ENCODE measurements at regions not wholly inside any gene's neighbourhood (a gene's known extent, or its start where the extent isn't known, plus 50 kb on each side); places are given as distances from the start of the nearest gene placed in this dataset.
"Not testable (repeated sequence)": the region's sequence is repeated elsewhere in the genome, so short reads cannot be mapped to it uniquely, and the experiment has no call there.

DNA sequence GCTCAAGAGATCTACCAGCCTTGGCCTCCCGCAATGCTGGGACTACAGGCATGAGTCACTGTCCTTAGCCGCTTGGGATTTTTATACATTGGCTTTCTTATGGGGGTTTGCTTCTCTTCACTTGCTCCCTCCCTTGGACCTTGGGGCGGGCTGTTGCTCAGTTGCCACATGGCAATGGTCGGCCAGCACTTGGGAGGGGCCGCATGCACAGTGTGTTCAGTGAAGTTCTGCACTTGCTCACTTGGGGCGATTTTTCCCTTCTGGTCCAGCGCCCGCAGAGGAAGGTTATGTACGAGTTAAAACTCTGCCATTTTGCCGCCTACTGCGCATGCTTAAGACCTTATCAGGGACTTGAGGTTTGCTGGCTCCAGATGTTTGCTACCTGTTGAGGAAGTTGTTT is 1367.6 kb upstream of the CDH8 start:
- no peaks in the 10 kb centered on the region for H3K4me1 Mint-ChIP-seq
- DNase-seq (no peak), ATAC-seq (no peak)
- no peaks in the 10 kb centered on the region for H3K27me3 Mint-ChIP-seq
- no peak overlapping the region for H3K4me3 Mint-ChIP-seq
- H3K27ac Mint-ChIP-seq: no peak overlapping the region
- peaks cover 16 to 28% of the 10 kb centered on the region in 2 donors for H3K9me3 Mint-ChIP-seq

GRCh38 chr16:63388277-63388676 is 1352.0 kb upstream of the CDH8 start:
- H3K27me3 Mint-ChIP-seq, DNase-seq, H3K27ac Mint-ChIP-seq, H3K4me1 Mint-ChIP-seq, ATAC-seq, H3K4me3 Mint-ChIP-seq, H3K9me3 Mint-ChIP-seq: not testable (repeated sequence)

DNA sequence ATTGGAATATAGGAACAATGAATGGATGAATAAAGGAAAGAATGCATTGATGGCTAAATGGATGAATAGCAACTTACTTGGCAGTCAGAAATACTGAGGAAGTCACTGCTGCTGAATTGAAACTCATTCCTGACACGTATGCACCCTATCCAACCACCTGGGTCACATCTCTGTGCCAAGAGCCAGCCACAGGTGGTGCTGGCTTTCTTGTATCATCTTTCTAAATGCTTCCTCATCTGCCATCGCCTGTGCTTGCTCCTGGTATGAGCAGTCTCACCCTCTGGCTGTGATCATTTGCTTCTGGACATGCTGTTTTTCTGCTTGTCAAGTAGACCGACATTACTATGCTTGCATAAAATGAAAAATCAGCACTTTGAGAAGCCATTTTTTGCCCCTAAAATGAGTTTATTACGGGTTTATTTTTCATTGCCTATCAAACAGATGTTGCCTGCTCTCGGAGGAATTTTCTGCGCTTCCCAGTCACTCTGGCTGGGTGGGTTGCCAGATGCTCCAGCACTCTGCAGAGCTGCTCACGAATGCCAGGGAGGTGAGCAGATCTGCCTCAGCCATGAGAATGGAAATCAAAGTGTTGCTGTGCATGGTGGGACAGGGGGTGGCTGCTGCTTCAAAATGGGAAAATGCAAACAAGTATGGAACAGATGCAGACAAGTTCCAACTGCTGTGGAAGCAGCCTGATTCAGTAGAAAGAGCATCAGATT is 1349.6 kb upstream of the CDH8 start:
- Mint-ChIP-seq H3K9me3 (peaks cover 0 to 4% of the 10 kb centered on the region in 2 donors), H3K27ac (no peak overlapping the region), H3K4me3 (no peak overlapping the region), H3K4me1 (no peaks in the 10 kb centered on the region), H3K27me3 (no peaks in the 10 kb centered on the region)
- no peak for DNase-seq
- no peak for ATAC-seq

GRCh38 chr16:63373744-63374143 is 1337.5 kb upstream of the CDH8 start:
- Mint-ChIP-seq H3K27me3 (no peaks in the 10 kb centered on the region), H3K27ac (no peak overlapping the region), H3K9me3 (peaks cover 21 to 36% of the 10 kb centered on the region in 2 donors), H3K4me1 (no peaks in the 10 kb centered on the region), H3K4me3 (no peak overlapping the region)
- no peak for ATAC-seq
- no peak for DNase-seq

GRCh38 chr16:63372815-63373214 is 1336.6 kb upstream of the CDH8 start:
- Mint-ChIP-seq H3K9me3 (peaks cover 23 to 41% of the 10 kb centered on the region in 2 donors), H3K4me1 (no peaks in the 10 kb centered on the region), H3K27me3 (no peaks in the 10 kb centered on the region), H3K27ac (no peak overlapping the region), H3K4me3 (no peak overlapping the region)
- DNase-seq (no peak), ATAC-seq (no peak)

GRCh38 chr16:63372283-63372682 is 1336.0 kb upstream of the CDH8 start:
- peaks cover 23 to 41% of the 10 kb centered on the region in 2 donors for H3K9me3 Mint-ChIP-seq
- no peak overlapping the region for H3K27ac Mint-ChIP-seq
- no peak overlapping the region for H3K4me3 Mint-ChIP-seq
- no peaks in the 10 kb centered on the region for H3K27me3 Mint-ChIP-seq
- ATAC-seq: no peak
- no peak for DNase-seq
- H3K4me1 Mint-ChIP-seq: no peaks in the 10 kb centered on the region

- no peak overlapping the region for H3K27ac Mint-ChIP-seq
- H3K9me3 Mint-ChIP-seq: peaks cover 13% of the 10 kb centered on the region in 2 donors
- no peak for ATAC-seq
- DNase-seq: no peak
- no peak overlapping the region for H3K4me3 Mint-ChIP-seq
- H3K4me1 Mint-ChIP-seq: no peaks in the 10 kb centered on the region
- no peaks in the 10 kb centered on the region for H3K27me3 Mint-ChIP-seq
Observed at GRCh38 chr16:63365649-63366304, 1329.5 kb upstream of the CDH8 start.

GRCh38 chr16:63363738-63364137 is 1327.5 kb upstream of the CDH8 start:
- no peaks in the 10 kb centered on the region for H3K27me3 Mint-ChIP-seq
- ATAC-seq: no peak

GRCh38 chr16:63361032-63361624 is 1324.9 kb upstream of the CDH8 start:
- no peak for ATAC-seq
- Mint-ChIP-seq H3K27ac (no peak overlapping the region), H3K4me1 (no peaks in the 10 kb centered on the region), H3K9me3 (peaks cover 0 to 11% of the 10 kb centered on the region in 2 donors), H3K27me3 (no peaks in the 10 kb centered on the region), H3K4me3 (no peak overlapping the region)
- DNase-seq: no peak

More at GRCh38 chr16:63363738-63364137, 1327.5 kb upstream of the CDH8 start:
- no peak for DNase-seq
- Mint-ChIP-seq H3K9me3 (peaks cover 5 to 7% of the 10 kb centered on the region in 2 donors), H3K4me1 (no peaks in the 10 kb centered on the region), H3K4me3 (no peak overlapping the region), H3K27ac (no peak overlapping the region)

DNA sequence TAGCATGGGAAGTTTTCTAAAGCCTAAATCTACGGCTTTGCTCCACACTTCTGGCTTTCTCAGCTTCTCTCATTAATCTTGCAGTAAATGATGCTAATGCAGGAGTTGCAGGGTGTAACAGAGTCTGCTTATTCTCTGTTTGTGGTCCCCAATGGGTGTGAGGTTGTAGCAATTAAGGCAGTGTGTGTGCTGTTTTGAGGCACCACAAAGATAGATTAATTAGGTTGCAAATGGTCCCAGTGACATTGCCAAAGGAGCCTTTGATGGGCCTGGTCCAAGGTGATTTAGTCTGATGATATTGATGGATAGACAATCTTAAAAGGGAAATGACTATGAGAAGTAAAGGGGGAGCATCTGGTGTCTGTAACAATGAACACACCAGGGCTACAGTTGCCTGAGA is 1313.7 kb upstream of the CDH8 start:
- DNase-seq: no peak
- no peaks in the 10 kb centered on the region for H3K27me3 Mint-ChIP-seq
- peaks cover 7 to 8% of the 10 kb centered on the region in 2 donors for H3K9me3 Mint-ChIP-seq
- no peaks in the 10 kb centered on the region for H3K4me1 Mint-ChIP-seq
- H3K4me3 Mint-ChIP-seq: no peak overlapping the region
- no peak for ATAC-seq
- H3K27ac Mint-ChIP-seq: no peak overlapping the region

DNA sequence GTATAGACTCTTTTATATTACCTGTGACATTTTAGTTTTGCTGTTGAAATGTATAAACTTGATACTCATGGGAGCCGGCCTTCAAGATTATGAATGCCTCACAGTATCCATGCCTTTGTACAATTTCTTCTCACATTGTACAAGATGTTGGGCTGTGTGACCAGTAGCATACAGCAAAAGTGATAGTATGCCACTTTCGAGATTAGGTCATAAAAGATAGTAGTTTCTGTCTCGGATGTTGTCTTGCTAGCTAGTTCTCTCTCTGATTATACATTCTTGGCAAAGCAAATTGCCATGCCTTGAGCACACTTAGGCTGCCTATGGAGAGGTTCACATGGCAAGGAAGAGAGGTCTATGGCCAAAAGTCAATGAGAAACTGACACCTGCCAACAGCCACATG is 1309.8 kb upstream of the CDH8 start:
- no peak for DNase-seq
- Mint-ChIP-seq H3K4me3 (no peak overlapping the region), H3K27me3 (no peaks in the 10 kb centered on the region), H3K4me1 (no peaks in the 10 kb centered on the region), H3K9me3 (peaks cover 12 to 23% of the 10 kb centered on the region in 2 donors), H3K27ac (no peak overlapping the region)
- ATAC-seq: no peak

- H3K27ac Mint-ChIP-seq: no peak overlapping the region
- peaks cover 20 to 38% of the 10 kb centered on the region in 2 donors for H3K9me3 Mint-ChIP-seq
- DNase-seq (no peak), ATAC-seq (no peak)
- H3K4me1 Mint-ChIP-seq: no peaks in the 10 kb centered on the region
- no peak overlapping the region for H3K4me3 Mint-ChIP-seq
- no peaks in the 10 kb centered on the region for H3K27me3 Mint-ChIP-seq
Observed at GRCh38 chr16:63337264-63337663, 1301.0 kb upstream of the CDH8 start.

DNA sequence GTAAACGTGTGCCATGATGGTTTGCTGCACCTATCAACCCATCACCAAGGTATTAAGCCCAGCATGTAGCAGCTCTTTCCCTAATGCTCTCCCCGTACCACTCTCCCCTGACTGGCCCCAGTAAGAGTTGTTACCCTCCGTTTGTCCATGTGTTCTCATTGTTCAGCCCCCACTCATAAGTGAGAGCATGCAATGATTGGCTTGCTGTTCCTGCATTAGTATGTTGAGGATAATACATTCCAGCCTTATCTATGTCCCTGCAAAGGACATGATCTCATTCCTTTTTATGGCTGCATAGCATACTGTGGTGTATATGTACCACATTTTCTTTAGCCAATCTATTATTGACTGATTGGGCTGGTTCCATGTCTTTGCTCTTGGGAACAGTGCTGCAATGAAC is 1294.9 kb upstream of the CDH8 start:
- Mint-ChIP-seq H3K27me3 (no peaks in the 10 kb centered on the region), H3K9me3 (peaks cover 12 to 22% of the 10 kb centered on the region in 2 donors), H3K27ac (no peak overlapping the region), H3K4me3 (no peak overlapping the region), H3K4me1 (no peaks in the 10 kb centered on the region)
- no peak for DNase-seq
- no peak for ATAC-seq

DNA sequence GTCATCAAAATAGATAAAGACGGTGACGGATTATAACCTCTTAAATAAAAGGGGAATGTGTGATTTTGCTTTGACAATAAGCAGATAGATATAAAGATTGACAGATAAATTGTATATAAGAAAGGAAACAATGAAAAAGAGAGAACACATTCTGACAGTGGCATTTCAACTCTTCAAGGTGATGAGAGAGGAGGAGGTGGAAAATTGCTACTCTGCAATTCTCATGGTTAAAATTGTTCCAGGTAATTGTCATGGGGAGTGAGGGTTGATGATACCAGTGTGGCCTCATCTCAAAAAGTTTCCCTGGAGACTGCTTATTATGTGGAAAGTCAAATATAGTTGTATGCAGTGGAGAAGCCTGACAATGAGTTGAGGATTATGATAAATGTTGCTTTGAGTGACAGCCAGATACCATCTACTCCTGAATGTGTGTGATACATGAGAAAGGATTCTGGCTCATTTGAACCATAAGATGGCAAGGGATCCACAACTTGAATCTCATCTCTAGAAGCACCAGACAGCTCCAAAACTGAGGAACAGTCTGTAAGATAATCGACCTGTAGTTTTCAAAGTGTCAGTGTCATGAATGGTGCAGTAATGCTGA is 1290.6 kb upstream of the CDH8 start:
- no peak for ATAC-seq
- no peak for DNase-seq

DNA sequence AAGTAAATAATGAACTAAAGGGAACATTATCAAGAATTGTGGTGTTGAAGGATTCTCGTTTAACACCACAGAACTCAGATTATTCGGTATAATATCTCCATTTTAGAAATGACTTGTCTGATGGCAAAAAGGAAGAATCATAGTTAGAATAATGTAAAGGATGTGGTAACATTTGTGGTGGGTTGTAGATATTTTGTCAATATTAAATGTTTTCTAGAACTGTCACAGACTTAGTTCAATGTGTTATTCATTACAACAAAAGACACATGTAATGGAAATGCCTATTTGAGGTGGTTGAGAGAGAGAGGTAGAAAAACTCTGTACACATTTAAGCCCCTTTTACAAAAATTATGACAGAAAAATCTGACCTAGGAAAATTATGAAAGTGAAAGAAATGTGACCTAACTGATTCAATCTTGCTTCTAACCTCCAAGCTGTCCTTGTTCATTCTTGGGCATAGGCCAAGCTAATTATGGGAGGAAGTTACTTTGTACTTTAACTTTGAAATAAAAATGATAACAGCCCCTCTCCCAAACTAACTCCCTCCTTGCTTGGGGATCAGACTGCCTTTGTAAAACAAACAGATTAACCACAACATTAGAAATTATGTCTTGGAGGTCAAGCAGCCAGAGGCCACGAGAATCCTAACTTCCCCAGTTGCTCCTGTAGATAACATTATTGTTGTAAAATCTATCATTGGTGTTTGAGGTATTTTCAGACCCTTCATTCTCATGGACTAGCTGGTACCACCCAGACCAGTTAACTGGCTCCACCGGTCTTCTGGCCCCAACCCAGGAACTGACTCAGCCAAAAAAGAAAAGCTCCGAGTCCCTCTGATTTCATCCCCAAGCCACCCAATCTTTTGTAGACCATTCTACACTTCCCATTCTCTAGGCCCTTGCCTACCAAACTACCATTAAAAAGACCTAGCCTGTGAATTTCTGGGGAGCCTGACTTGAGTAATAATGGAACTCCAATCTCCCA is 1287.8 kb upstream of the CDH8 start:
- no peak overlapping the region for H3K4me3 Mint-ChIP-seq
- peaks cover 10 to 13% of the 10 kb centered on the region in 2 donors for H3K9me3 Mint-ChIP-seq
- H3K4me1 Mint-ChIP-seq: no peaks in the 10 kb centered on the region
- no peak for ATAC-seq
- no peak for DNase-seq
- H3K27ac Mint-ChIP-seq: no peak overlapping the region
- no peaks in the 10 kb centered on the region for H3K27me3 Mint-ChIP-seq

More for the DNA sequence above, 1290.6 kb upstream of the CDH8 start:
- no peaks in the 10 kb centered on the region for H3K27me3 Mint-ChIP-seq
- no peak overlapping the region for H3K4me3 Mint-ChIP-seq
- H3K9me3 Mint-ChIP-seq: peaks cover 9 to 10% of the 10 kb centered on the region in 2 donors
- H3K27ac Mint-ChIP-seq: peak overlapping the region in 1 of 2 donors; percentile 27
- H3K4me1 Mint-ChIP-seq: no peaks in the 10 kb centered on the region

Measured in stimulated activated naive CD8-positive, alpha-beta T cell treated with anti-CD3 and anti-CD28 coated beads, Interleukin-15, amount 100 ng/mL, for 72 hours (primary cell).